ENCODE measurements at regions not wholly inside any gene's neighbourhood (a gene's known extent, or its start where the extent isn't known, plus 50 kb on each side); places are given as distances from the start of the nearest gene placed in this dataset.

GRCh38 chr16:9497750-9498149 is 406.3 kb downstream of the HAPSTR1 start:
- Histone ChIP-seq H2BK5ac (ENCODE audit: low read depth, low read length, poor library complexity) (no peak overlapping the region), H4K8ac (ENCODE audit: low read depth, low read length) (no peak overlapping the region), H2AK5ac (ENCODE audit: low read length) (no peak overlapping the region), H3K9me3 (ENCODE audit: insufficient read depth, low read depth, low read length) (no peaks in the 10 kb centered on the region), H3K9ac (ENCODE audit: low read length) (no peak overlapping the region), H3K4me2 (ENCODE audit: low read length) (no peak overlapping the region), H3K18ac (ENCODE audit: low read length) (no peak overlapping the region), H3K79me1 (ENCODE audit: low read length) (no peaks in the 10 kb centered on the region), H3K79me2 (ENCODE audit: control insufficient read depth, insufficient read depth, low read length, poor library complexity) (no peaks in the 10 kb centered on the region), H3K27ac (ENCODE audit: low read depth, low read length) (no peak overlapping the region), H3K36me3 (ENCODE audit: control insufficient read depth in 1 of 2, insufficient read depth in 2 of 2, low read length in 2 of 2) (no peaks in the 10 kb centered on the region), H3K4ac (ENCODE audit: low read depth, low read length) (no peak overlapping the region), H3K4me1 (ENCODE audit: control insufficient read depth in 1 of 2, insufficient read depth in 2 of 2, low read length in 2 of 2) (no peaks in the 10 kb centered on the region), H2BK12ac (ENCODE audit: low read length) (no peak overlapping the region), H3K4me3 (ENCODE audit: low read depth, low read length) (no peak overlapping the region), H3K14ac (ENCODE audit: low read length) (no peak overlapping the region), H2AFZ (ENCODE audit: insufficient read depth, low read length, poor library complexity) (no peak overlapping the region), H4K12ac (ENCODE audit: low read depth, low read length) (no peak overlapping the region), H3K27me3 (ENCODE audit: insufficient read depth, low read length) (no peaks in the 10 kb centered on the region), H4K91ac (ENCODE audit: low read depth, low read length) (no peak overlapping the region), H2BK120ac (ENCODE audit: insufficient read depth, low read length, poor library complexity) (no peak overlapping the region), H3K23ac (ENCODE audit: low read length) (no peak overlapping the region)
- no peak for DNase-seq
- WGBS (ENCODE audit: extremely low coverage, insufficient coverage, insufficient read length) = no CpG with 5 or more reads among the region's 3 CpGs

- no peaks in the 10 kb centered on the region for H3K27me3 ChIP-seq (ENCODE audit: insufficient read depth, low read length)
Observed at GRCh38 chr16:9499941-9500593, 408.6 kb downstream of the HAPSTR1 start.

DNA sequence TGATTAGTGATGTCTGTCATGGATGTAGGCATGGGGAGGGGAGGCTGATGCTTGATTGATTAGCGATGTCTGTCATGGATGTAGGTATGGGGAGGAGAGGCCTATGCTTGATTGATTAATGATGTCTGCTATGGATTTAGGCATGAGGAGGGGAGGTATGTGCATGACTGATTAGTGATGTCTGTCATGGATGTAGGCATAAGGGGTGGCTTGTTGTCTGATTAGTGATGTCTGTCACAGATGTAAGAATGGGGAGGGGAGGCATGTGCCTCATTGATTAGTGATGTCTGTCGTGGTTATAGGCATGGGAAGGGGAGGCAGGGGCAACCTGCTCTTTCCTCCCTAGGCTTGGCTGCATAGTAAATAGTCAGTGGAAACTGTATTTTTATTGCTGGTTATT is 409.4 kb downstream of the HAPSTR1 start:
- Histone ChIP-seq H3K4ac (ENCODE audit: low read depth, low read length) (no peak overlapping the region), H4K91ac (ENCODE audit: low read depth, low read length) (no peak overlapping the region), H2AK5ac (ENCODE audit: low read length) (no peak overlapping the region), H3K14ac (ENCODE audit: low read length) (no peak overlapping the region), H4K12ac (ENCODE audit: low read depth, low read length) (no peak overlapping the region), H2BK12ac (ENCODE audit: low read length) (no peak overlapping the region), H3K18ac (ENCODE audit: low read length) (no peak overlapping the region), H3K4me2 (ENCODE audit: low read length) (no peak overlapping the region), H3K79me1 (ENCODE audit: low read length) (no peaks in the 10 kb centered on the region), H3K27ac (ENCODE audit: low read depth, low read length) (no peak overlapping the region), H2AFZ (ENCODE audit: insufficient read depth, low read length, poor library complexity) (no peak overlapping the region), H3K27me3 (ENCODE audit: insufficient read depth, low read length) (no peaks in the 10 kb centered on the region), H3K4me3 (ENCODE audit: low read depth, low read length) (no peak overlapping the region), H4K8ac (ENCODE audit: low read depth, low read length) (no peak overlapping the region), H3K4me1 (ENCODE audit: control insufficient read depth in 1 of 2, insufficient read depth in 2 of 2, low read length in 2 of 2) (peaks cover 0 to 2% of the 10 kb centered on the region in 2 experiments), H3K23ac (ENCODE audit: low read length) (no peak overlapping the region), H3K9ac (ENCODE audit: low read length) (no peak overlapping the region), H3K36me3 (ENCODE audit: control insufficient read depth in 1 of 2, insufficient read depth in 2 of 2, low read length in 2 of 2) (no peaks in the 10 kb centered on the region), H3K9me3 (ENCODE audit: insufficient read depth, low read depth, low read length) (no peaks in the 10 kb centered on the region), H3K79me2 (ENCODE audit: control insufficient read depth, insufficient read depth, low read length, poor library complexity) (no peaks in the 10 kb centered on the region), H2BK5ac (ENCODE audit: low read depth, low read length, poor library complexity) (no peak overlapping the region), H2BK120ac (ENCODE audit: insufficient read depth, low read length, poor library complexity) (no peak overlapping the region)
- DNase-seq = no peak
- no CpG with 5 or more reads among the region's 2 CpGs for WGBS (ENCODE audit: extremely low coverage, insufficient coverage, insufficient read length)

More at GRCh38 chr16:9499941-9500593, 408.6 kb downstream of the HAPSTR1 start:
- no peak overlapping the region for H2AK5ac ChIP-seq (ENCODE audit: low read length)
- H2BK5ac ChIP-seq (ENCODE audit: low read depth, low read length, poor library complexity) = no peak overlapping the region
- no peak overlapping the region for H3K18ac ChIP-seq (ENCODE audit: low read length)
- no peak overlapping the region for H4K12ac ChIP-seq (ENCODE audit: low read depth, low read length)
- H3K9me3 ChIP-seq (ENCODE audit: insufficient read depth, low read depth, low read length) = no peaks in the 10 kb centered on the region
- no CpG with 5 or more reads among the region's 1 CpG for WGBS (ENCODE audit: extremely low coverage, insufficient coverage, insufficient read length)
- no peak overlapping the region for H3K4ac ChIP-seq (ENCODE audit: low read depth, low read length)
- H3K14ac ChIP-seq (ENCODE audit: low read length) = no peak overlapping the region
- no peak overlapping the region for H3K27ac ChIP-seq (ENCODE audit: low read depth, low read length)
- no peak overlapping the region for H3K4me2 ChIP-seq (ENCODE audit: low read length)
- H3K4me3 ChIP-seq (ENCODE audit: low read depth, low read length) = no peak overlapping the region
- H3K9ac ChIP-seq (ENCODE audit: low read length) = no peak overlapping the region
- no peak overlapping the region for H4K91ac ChIP-seq (ENCODE audit: low read depth, low read length)
- no peaks in the 10 kb centered on the region for H3K36me3 ChIP-seq (ENCODE audit: control insufficient read depth in 1 of 2, insufficient read depth in 2 of 2, low read length in 2 of 2)
- no peak overlapping the region for H2BK120ac ChIP-seq (ENCODE audit: insufficient read depth, low read length, poor library complexity)
- DNase-seq = no peak
- no peak overlapping the region for H2BK12ac ChIP-seq (ENCODE audit: low read length)
- H3K79me2 ChIP-seq (ENCODE audit: control insufficient read depth, insufficient read depth, low read length, poor library complexity) = no peaks in the 10 kb centered on the region
- no peaks in the 10 kb centered on the region for H3K79me1 ChIP-seq (ENCODE audit: low read length)
- H3K23ac ChIP-seq (ENCODE audit: low read length) = no peak overlapping the region
- H3K4me1 ChIP-seq (ENCODE audit: control insufficient read depth in 1 of 2, insufficient read depth in 2 of 2, low read length in 2 of 2) = peaks cover 0 to 2% of the 10 kb centered on the region in 2 experiments
- H4K8ac ChIP-seq (ENCODE audit: low read depth, low read length) = no peak overlapping the region
- H2AFZ ChIP-seq (ENCODE audit: insufficient read depth, low read length, poor library complexity) = no peak overlapping the region

- Histone ChIP-seq H3K4me1 (ENCODE audit: control insufficient read depth in 1 of 2, insufficient read depth in 2 of 2, low read length in 2 of 2) (peaks cover 0 to 2% of the 10 kb centered on the region in 2 experiments), H2AFZ (ENCODE audit: insufficient read depth, low read length, poor library complexity) (no peak overlapping the region), H3K9me3 (ENCODE audit: insufficient read depth, low read depth, low read length) (no peaks in the 10 kb centered on the region), H2BK12ac (ENCODE audit: low read length) (no peak overlapping the region), H3K18ac (ENCODE audit: low read length) (no peak overlapping the region), H2AK5ac (ENCODE audit: low read length) (no peak overlapping the region), H3K4me2 (ENCODE audit: low read length) (no peak overlapping the region), H3K27ac (ENCODE audit: low read depth, low read length) (peak overlapping the region; percentile 41), H3K23ac (ENCODE audit: low read length) (no peak overlapping the region), H2BK120ac (ENCODE audit: insufficient read depth, low read length, poor library complexity) (no peak overlapping the region), H4K91ac (ENCODE audit: low read depth, low read length) (no peak overlapping the region), H3K4me3 (ENCODE audit: low read depth, low read length) (no peak overlapping the region), H3K79me1 (ENCODE audit: low read length) (no peaks in the 10 kb centered on the region), H3K14ac (ENCODE audit: low read length) (no peak overlapping the region), H3K79me2 (ENCODE audit: control insufficient read depth, insufficient read depth, low read length, poor library complexity) (no peaks in the 10 kb centered on the region), H4K12ac (ENCODE audit: low read depth, low read length) (no peak overlapping the region), H4K8ac (ENCODE audit: low read depth, low read length) (no peak overlapping the region), H3K36me3 (ENCODE audit: control insufficient read depth in 1 of 2, insufficient read depth in 2 of 2, low read length in 2 of 2) (no peaks in the 10 kb centered on the region), H3K9ac (ENCODE audit: low read length) (no peak overlapping the region), H3K27me3 (ENCODE audit: insufficient read depth, low read length) (no peaks in the 10 kb centered on the region), H2BK5ac (ENCODE audit: low read depth, low read length, poor library complexity) (no peak overlapping the region), H3K4ac (ENCODE audit: low read depth, low read length) (no peak overlapping the region)
- no peak for DNase-seq
- no CpG with 5 or more reads among the region's 3 CpGs for WGBS (ENCODE audit: extremely low coverage, insufficient coverage, insufficient read length)
Observed at GRCh38 chr16:9503251-9503984, 412.0 kb downstream of the HAPSTR1 start.
